ENCODE measurements at regions not wholly inside any gene's neighbourhood (a gene's known extent, or its start where the extent isn't known, plus 50 kb on each side); places are given as distances from the start of the nearest gene placed in this dataset.

DNA sequence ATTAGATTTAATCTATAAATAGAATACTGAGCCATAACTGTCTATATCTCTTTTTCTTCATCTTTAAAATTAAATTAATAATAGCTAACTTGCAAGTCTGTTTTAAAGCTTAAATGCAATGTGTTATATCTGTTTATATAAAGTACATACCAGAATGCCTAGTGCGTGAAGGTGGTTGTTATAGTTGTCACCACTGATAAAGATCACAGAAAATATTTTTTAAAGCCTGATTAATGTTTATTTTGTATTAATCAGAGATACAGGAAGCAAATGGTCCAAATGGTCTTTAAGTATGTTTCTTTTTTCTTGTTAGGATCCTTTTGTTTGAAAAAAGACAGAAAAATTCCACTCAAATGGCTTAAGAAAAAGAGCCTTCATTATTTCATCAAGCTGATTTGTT is 560.6 kb downstream of the CPS1 start:
- no peak overlapping the region for H2BK12ac ChIP-seq (ENCODE audit: low read depth, low read length)
- no peak overlapping the region for H3K23ac ChIP-seq (ENCODE audit: insufficient read length)
- H3K9me3 ChIP-seq (ENCODE audit: insufficient read depth in 2 of 2, low read depth in 1 of 2, low read length in 1 of 2), result no peaks in the 10 kb centered on the region
- H3K4me2 ChIP-seq (ENCODE audit: insufficient read depth in 1 of 2, low read depth in 2 of 2, low read length in 2 of 2), result no peak overlapping the region
- no peak overlapping the region for H2BK15ac ChIP-seq (ENCODE audit: low read length)
- no peak overlapping the region for H2AK5ac ChIP-seq (ENCODE audit: low read depth, low read length)
- H4K20me1 ChIP-seq (replicated peaks in 1 of 2; ENCODE audit: control insufficient read depth in 1 of 2, insufficient read depth in 2 of 2, low read length in 2 of 2), result no peaks in the 10 kb centered on the region
- H3K18ac ChIP-seq (ENCODE audit: extremely low read depth, low read length), result no peak overlapping the region
- H3K36me3 ChIP-seq (ENCODE audit: control insufficient read depth in 2 of 4, insufficient read depth in 4 of 4, low read length in 3 of 4), result no peaks in the 10 kb centered on the region
- no peak for DNase-seq (ENCODE audit: low read depth in 1 of 2, low spot score in 2 of 2)
- ChIA-PET CTCF (ENCODE audit: partially characterized antibody) (interaction anchor here (1.9 to 2.3 kb wide), 2 partner anchors 23 to 32 kb away, joined by 6 to 8 read pairs; no protein-coding TSS in a partner anchor), POLR2A (ENCODE audit: partially characterized antibody) (no interaction called here)
- no peak overlapping the region for H3K9ac ChIP-seq (replicated peaks in 1 of 4; ENCODE audit: extremely low read depth in 1 of 4, low read depth in 3 of 4, low read length in 3 of 4)
- H3K4me3 ChIP-seq (ENCODE audit: extremely low read depth in 1 of 4, insufficient read depth in 2 of 4, low read depth in 3 of 4, low read length in 4 of 4), result no peak overlapping the region
- no peaks in the 10 kb centered on the region for H3K27me3 ChIP-seq (replicated peaks in 1 of 4; ENCODE audit: control insufficient read depth in 3 of 4, extremely low read depth in 1 of 4, insufficient read depth in 3 of 4, low read length in 3 of 4)
- H3K23me2 ChIP-seq (ENCODE audit: low read depth, low read length), result no peaks in the 10 kb centered on the region; the same call in 1 of the 2 replicates
- no peak overlapping the region for H2AFZ ChIP-seq (ENCODE audit: low read length)
- no peak overlapping the region for H2BK5ac ChIP-seq (ENCODE audit: low read depth, low read length)
- H3K14ac ChIP-seq (ENCODE audit: insufficient read length), result no peak overlapping the region
- no peak overlapping the region for H4K91ac ChIP-seq (replicated peaks; ENCODE audit: insufficient read length, low read length)
- H3K79me2 ChIP-seq (ENCODE audit: control insufficient read depth in 1 of 2, insufficient read depth in 2 of 2, low read length in 2 of 2), result no peaks in the 10 kb centered on the region
- no peaks in the 10 kb centered on the region for H3K79me1 ChIP-seq (ENCODE audit: low read depth, low read length)
- no peak overlapping the region for H4K8ac ChIP-seq (ENCODE audit: extremely low read depth, insufficient read depth, low read length)
- H3K27ac ChIP-seq (ENCODE audit: low read depth, low read length), result no peak overlapping the region
- H2BK120ac ChIP-seq (replicated peaks; ENCODE audit: low read depth, low read length), result no peak overlapping the region
- no peak overlapping the region for H3K4ac ChIP-seq (replicated peaks; ENCODE audit: insufficient read length, low read depth, low read length)
- no peak overlapping the region for H2BK20ac ChIP-seq (ENCODE audit: low read length)
- 93% methylated on average over 1 of the region's 1 CpG; no CpG with 5 or more reads in 1 of the 2 experiments for WGBS, 2 experiments (ENCODE audit: extremely low coverage in 1 of 2, insufficient coverage in 1 of 2, insufficient read length in 1 of 2, insufficient replicate concordance in 2 of 2, low coverage in 1 of 2, low lambda C conversion rate in 2 of 2, missing lambda C conversion rate in 1 of 2)
- no peaks in the 10 kb centered on the region for H3K4me1 ChIP-seq (replicated peaks in 1 of 4; ENCODE audit: control insufficient read depth in 3 of 4, insufficient read depth in 4 of 4, low read length in 3 of 4)
- no peak overlapping the region for H4K5ac ChIP-seq (ENCODE audit: insufficient read length, low read depth, low read length)
- no peak for FAIRE-seq
- no peak overlapping the region for H3K56ac ChIP-seq (replicated peaks; ENCODE audit: insufficient read length, low read depth, low read length)
- TF ChIP-seq, protein P1, sequence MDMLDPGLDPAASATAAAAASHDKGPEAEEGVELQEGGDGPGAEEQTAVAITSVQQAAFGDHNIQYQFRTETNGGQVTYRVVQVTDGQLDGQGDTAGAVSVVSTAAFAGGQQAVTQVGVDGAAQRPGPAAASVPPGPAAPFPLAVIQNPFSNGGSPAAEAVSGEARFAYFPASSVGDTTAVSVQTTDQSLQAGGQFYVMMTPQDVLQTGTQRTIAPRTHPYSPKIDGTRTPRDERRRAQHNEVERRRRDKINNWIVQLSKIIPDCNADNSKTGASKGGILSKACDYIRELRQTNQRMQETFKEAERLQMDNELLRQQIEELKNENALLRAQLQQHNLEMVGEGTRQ (IDR thresholded peaks at IDR 0.05; ENCODE audit: low read length), result no peak
- TF ChIP-seq, protein P2, sequence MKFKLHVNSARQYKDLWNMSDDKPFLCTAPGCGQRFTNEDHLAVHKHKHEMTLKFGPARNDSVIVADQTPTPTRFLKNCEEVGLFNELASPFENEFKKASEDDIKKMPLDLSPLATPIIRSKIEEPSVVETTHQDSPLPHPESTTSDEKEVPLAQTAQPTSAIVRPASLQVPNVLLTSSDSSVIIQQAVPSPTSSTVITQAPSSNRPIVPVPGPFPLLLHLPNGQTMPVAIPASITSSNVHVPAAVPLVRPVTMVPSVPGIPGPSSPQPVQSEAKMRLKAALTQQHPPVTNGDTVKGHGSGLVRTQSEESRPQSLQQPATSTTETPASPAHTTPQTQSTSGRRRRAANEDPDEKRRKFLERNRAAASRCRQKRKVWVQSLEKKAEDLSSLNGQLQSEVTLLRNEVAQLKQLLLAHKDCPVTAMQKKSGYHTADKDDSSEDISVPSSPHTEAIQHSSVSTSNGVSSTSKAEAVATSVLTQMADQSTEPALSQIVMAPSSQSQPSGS (IDR thresholded peaks at IDR 0.05; ENCODE audit: low read length), result no peak
- TF ChIP-seq ASH2L (IDR thresholded peaks at IDR 0.05; ENCODE audit: low read length) (no peak), RFX5 (IDR thresholded peaks at IDR 0.05; ENCODE audit: borderline replicate concordance, low read depth, low read length) (no peak), CBX5 (IDR thresholded peaks at IDR 0.05; ENCODE audit: low read depth, low read length) (no peak), SAP30 (IDR thresholded peaks at IDR 0.05; ENCODE audit: insufficient read depth, insufficient replicate concordance, low read length) (no peak), JUN (IDR thresholded peaks at IDR 0.05; ENCODE audit: low read depth, low read length) (no peak), CEBPB (IDR thresholded peaks at IDR 0.05; ENCODE audit: low read depth, low read length) (no peak), KDM1A (IDR thresholded peaks at IDR 0.05; ENCODE audit: borderline replicate concordance, low read length) (no peak), SIRT6 (IDR thresholded peaks at IDR 0.05; ENCODE audit: low read length) (no peak), BCL11A (IDR thresholded peaks at IDR 0.05; ENCODE audit: low read depth in 2 of 2, low read length in 2 of 2) (no peak)
- TF ChIP-seq, protein P3, sequence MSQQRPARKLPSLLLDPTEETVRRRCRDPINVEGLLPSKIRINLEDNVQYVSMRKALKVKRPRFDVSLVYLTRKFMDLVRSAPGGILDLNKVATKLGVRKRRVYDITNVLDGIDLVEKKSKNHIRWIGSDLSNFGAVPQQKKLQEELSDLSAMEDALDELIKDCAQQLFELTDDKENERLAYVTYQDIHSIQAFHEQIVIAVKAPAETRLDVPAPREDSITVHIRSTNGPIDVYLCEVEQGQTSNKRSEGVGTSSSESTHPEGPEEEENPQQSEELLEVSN (IDR thresholded peaks at IDR 0.05), result no peak
